ENCODE measurements at regions not wholly inside any gene's neighbourhood (a gene's known extent, or its start where the extent isn't known, plus 50 kb on each side); places are given as distances from the start of the nearest gene placed in this dataset.

DNA sequence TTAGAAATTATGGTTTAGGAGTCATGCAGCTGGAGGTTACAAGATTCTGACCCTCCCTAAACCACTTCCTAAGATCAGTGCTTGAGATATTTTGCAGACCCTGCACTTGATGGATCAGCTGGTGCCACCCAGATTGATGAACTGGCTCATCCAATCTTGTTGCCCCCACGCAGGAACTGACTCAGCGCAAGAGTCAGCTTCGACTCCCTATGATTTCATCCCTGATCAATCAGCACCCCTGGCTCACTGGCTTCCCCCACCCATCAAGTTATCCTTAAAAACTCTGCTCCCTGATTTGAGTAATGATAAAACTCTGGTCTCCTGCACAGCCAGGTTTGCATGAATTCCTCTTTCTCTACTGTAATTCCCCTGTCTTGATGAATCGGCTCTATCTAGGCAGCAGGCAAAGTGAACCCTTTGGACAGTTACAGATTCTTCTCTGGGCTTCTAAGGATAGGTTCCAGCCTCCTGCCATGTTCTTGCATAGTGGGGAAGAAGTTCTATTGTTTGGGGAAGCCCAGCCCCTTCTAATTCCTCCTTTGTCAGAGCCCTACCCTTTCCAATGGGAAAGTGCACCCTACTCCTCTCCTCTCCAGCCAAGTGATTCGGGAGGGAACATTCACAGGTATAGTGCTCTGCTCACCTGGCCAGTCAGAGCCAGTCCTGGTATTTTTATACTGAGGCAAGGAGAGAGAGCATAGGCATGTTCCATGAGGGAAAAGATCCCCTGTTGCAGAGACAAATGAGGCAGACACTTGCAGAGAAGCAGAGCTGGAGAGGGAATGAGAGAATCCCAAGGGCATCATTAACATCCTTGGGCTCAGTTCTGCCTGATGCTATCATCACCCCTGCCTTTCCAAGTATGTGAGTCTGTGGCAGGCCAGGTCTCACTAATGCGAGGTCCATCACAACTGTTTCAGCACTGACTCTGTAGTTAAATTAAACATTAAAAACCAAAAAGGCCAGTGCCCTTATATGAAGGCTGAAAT is 224.4 kb upstream of the GALNT17 start:
- DNase-seq = no peak

DNA sequence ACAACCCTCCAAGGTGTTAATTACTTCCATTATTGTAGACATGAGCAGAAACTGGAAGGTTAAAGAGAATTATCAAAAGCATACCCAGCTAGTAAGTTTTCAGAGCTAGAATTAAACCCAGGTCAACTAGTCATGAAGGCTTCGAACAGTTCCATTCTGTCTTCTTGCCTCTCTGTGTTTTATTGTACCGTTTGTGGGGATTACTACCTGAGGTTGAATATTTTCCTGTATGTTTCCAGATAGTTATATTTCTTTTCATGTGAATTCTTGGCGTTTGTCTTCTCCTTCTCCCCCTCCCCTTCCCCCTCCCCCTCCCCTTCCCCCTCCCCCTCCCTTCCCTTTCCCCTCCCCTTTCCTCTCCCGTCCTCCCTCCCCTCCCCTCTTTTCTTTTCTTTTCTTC is 218.0 kb upstream of the GALNT17 start:
- no peak for DNase-seq

DNA sequence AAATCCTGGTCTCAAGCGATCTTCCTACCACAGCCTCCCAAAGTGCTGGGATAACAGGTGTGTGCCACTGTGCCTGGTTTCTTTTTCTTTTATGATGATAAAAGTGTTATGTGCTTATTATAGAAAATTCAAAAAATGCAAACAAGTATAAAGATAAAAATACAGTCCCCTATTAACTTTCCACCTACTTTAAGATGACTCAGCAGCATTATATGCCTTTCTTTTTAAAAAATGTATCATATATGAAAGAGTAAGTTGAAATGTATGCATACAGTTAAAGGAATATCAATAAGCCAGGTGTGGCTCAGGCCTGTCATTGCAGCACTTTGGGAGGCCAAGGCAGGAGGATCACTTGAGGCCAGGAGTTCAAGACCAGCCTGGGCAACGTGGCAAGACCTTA is 216.9 kb upstream of the GALNT17 start:
- no peak for DNase-seq

DNA sequence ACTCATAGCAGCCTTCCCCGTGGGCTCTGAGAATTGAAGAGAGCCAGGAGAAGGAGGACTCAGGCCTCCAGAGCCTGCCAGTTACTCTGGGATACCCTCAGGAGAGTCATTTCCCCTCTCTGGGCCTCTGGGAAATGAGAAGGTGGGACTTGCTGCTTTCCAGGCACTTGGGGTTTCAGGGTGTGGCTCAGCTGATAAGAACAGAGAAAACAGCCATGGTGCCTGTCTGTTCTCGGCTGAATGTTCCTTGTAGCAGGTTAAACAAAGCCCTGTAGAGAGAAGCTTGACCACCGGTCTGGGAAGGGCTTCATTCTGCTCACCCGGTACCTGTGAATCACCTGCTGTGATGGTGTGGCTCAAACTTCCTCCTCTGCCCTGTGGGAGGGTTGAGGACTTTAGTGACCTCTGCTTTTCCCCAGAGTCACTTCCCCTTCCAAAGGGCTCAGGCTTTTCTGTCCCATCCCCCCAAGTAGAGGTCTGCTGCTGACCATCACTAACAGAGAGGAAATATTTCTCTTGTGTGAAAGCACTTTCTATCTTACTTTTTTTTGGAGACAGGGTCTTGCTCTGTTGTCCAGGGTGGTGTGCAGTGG is 212.4 kb upstream of the GALNT17 start:
- DNase-seq = no peak

- no peak for DNase-seq
Observed at GRCh38 chr7:70920876-70921275, 211.1 kb upstream of the GALNT17 start.

DNA sequence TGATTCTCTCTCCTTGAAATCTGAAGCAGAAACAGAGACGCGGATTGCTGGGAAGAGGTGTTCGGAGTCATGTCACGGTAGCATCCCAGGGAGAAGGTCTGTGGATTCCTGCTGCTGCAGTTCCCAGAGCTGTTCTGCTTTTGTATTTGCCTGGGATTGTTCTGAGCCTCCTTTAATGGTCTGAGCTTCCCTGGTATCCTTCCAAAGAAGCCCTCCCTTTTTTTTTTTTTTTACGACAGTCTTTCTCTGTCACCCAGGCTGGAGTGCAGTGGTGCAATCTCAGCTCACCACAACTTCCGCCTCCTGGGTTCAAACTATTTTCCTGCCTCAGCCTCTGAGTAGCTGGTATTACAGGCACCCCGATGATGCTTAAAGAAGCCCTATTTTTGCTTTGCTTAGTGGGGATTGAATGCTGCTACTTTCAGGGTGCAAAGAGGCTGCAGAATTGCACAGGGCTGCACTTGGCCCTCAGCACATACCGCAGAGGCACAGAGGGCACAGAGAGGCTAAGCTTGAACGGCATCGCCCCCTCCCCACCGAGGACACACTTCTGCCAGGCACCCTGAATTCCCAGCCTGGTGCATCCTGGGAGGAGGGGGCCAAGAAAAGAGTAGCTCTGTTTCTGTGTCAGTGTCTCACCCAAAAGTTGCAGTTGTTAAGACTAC is 208.6 kb upstream of the GALNT17 start:
- no peak for DNase-seq

- DNase-seq = no peak
Observed at GRCh38 chr7:70925411-70926115, 206.4 kb upstream of the GALNT17 start.

DNA sequence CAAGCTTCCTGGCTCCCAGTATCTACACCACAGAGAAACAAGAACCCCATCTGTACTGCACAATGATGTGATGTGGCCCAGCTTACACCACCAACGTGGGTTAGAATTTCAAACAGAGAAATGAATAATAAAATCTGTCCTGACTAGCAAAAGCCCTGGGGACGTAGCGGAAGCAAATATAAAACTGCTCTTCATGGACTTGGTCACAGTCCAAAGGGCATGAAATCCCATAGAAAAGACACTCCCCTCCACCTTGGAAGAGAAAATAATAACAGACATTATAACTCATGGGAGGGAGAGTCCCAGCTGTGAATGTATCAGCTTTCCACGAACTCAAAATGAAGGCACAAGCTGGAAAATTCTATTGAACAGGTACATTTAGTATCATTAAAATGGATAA is 205.3 kb upstream of the GALNT17 start:
- no peak for DNase-seq

DNA sequence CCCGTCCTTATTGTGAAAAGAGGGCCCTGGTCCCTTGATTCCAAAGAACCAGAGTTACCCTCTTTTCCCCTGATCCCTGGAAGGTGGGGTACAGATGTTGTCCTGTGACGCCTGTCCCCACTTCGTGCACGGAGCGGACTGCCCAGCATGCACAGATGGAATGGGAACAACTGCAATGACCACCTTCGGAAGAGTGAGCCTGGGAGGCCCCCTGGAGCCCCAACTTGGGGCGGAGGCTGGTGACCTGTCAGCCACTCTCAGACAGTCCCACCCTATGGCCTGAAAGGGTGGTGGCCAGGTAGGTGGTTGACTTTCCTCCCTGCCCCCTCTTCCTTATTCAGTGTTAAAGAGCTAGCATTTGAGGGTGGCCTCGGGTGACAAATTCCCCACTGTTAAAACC is 196.6 kb upstream of the GALNT17 start:
- DNase-seq = no peak

DNA sequence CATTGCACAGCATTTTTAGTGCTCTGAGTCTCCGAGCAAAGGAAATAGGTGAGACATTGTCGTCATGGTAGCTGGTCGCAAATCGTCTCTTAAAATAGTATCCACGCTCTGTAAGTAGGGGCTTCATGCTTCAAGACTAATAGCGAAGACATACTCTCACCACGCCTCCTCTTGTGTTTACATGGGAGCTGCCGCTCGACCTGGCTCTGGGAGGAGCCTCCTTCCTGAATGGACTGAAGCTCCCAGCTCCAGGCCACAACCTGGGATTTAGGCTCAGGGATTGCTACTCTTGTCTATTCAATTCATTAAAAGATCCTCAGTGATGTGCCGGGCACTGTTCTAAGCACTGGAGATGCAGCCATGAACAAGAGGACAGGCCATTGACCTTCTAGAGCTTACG is 196.1 kb upstream of the GALNT17 start:
- no peak for DNase-seq

GRCh38 chr7:70937424-70937823 is 194.5 kb upstream of the GALNT17 start:
- DNase-seq = no peak

DNA sequence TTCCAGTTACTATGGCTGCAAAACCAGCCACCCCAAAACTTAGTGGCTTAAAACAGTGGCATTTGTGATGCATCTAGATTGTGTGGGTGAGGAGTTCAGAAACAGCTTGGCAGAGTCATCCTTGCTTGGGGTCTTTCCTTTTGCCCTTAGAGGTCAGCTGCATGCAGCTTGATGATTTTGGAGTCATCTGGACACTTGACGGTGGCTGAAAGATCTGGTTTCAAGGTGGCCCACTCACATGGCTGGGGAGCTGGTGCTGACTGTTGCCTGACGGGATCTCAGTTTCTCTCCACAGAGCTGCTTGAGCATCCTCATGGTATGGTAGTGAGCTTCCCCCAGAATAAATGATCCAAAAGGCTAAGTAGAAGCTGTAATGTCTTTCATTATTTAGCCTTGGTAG is 191.3 kb upstream of the GALNT17 start:
- no peak for DNase-seq

GRCh38 chr7:70942791-70943190 is 189.2 kb upstream of the GALNT17 start:
- DNase-seq = no peak

- no peak for DNase-seq
Observed at GRCh38 chr7:70944516-70944915, 187.4 kb upstream of the GALNT17 start.

DNA sequence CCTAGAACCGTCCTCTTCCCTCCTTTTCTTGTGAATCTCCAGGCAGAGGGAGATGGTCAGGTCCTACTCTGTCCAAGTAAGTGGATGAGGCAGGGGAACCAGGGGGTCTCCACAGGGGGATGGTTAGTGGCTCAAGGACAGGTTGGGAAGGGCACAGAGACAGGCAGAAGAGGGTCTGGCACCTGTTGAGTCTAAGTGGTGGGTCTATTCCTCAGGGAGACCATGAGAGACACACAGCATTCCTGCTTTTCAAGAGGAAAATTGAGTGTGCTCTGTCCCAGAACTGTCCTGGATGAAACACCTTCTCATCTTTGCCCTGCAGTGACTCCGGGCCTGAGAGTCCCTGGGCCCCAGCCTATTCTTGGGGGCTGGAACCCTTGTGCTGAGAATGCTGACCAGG is 184.8 kb upstream of the GALNT17 start:
- DNase-seq = no peak

GRCh38 chr7:70949862-70950261 is 182.1 kb upstream of the GALNT17 start:
- DNase-seq = no peak

DNA sequence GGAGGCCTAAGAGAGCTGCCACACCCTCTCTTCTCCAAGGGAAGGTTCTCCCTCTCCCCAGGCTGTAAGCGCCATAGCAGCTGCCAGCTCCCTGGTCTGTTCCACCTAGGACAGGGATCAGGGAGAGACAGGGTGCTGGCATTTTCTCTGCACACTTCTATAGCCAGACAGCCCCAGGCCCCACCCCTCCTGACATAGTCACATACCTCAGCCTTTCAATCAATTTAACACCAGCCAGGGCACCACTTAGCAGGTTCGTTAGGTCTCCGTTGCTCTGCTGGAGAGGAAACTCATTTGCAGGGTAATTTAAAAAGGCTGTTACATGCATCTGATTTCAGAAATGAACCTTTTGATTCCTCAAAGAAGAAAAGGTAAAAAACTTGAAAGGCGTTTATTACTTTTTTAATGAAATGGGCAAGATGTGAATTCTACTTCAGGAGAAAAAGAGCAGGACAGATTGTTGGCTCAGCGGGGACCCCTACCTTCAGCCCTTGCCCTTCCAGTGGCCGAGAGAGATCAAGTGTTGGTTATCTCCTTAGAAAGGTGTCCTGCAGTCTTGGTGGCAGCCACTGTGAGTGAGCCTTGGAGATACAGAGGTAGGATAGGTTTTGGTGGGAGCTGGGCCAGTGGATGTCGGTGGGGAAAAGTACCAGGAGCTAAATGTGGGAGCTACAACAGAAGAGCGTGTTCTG is 180.5 kb upstream of the GALNT17 start:
- no peak for DNase-seq

- no peak for DNase-seq
Observed at GRCh38 chr7:70952311-70952710, 179.6 kb upstream of the GALNT17 start.

- DNase-seq = no peak
Observed at GRCh38 chr7:70953331-70953741, 178.6 kb upstream of the GALNT17 start.

DNA sequence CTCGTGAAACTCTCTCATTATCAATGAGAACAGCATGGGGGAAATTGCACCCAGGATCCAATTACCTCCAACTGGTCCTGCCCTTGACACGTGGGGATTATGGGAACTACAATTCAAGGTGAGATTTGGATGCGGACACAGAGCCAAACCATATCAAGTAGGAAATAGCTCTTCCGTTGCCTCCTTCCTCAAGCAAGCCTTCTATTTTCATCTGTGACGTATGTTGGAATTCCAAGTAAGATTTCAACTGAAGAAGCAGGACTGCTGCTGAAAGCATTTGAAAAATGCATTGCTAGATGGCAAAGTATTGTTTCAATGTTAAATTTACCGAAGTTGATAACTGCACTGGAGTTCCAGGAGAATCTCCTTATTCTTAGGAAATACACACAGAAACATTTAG is 178.1 kb upstream of the GALNT17 start:
- DNase-seq = no peak

DNA sequence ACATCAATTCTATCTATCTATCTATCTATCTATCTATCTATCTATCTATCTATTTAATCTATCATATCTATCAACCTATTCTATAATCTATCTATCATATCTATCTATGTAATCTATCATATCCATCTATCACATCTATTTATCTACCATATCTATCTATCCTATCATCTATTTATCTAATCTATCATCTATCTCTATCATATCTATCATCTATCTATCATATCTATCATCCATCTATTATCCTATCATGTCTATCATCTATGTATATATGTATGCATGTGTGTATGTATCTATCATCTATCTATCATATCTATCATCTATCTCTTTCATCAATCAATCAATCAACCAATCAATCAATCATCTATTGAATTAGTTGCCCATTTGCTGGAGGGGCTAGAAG is 159.3 kb upstream of the GALNT17 start:
- no peak for DNase-seq

- no peak for DNase-seq
Observed at GRCh38 chr7:70975754-70976153, 156.2 kb upstream of the GALNT17 start.

- DNase-seq = no peak
Observed at GRCh38 chr7:70986297-70986696, 145.6 kb upstream of the GALNT17 start.

Data from activated effector memory CD4-positive, alpha-beta T cell treated with Interleukin-2 at 50 U/mL for 16 hours (primary cell).